ENCODE measurements at regions not wholly inside any gene's neighbourhood (a gene's known extent, or its start where the extent isn't known, plus 50 kb on each side); places are given as distances from the start of the nearest gene placed in this dataset.

- ChIA-PET POLR2A (no interaction called here), CTCF (no interaction called here)
- Histone ChIP-seq H3K4me1 (ENCODE audit: control insufficient read depth, insufficient read depth, low read length) (no peaks in the 10 kb centered on the region), H3K36me3 (ENCODE audit: control insufficient read depth in 2 of 2, insufficient read depth in 1 of 2, low read length in 2 of 2) (no peaks in the 10 kb centered on the region), H3K4me3 (ENCODE audit: low read depth, low read length) (no peak overlapping the region), H3K9me3 (ENCODE audit: control insufficient read depth, insufficient read depth, low read depth, low read length) (no peaks in the 10 kb centered on the region), H3K27ac (ENCODE audit: extremely low read depth, low read depth, low read length) (no peak overlapping the region)
- TF ChIP-seq ZNF398 (tag by site-specific recombination; IDR thresholded peaks at IDR 0.05): no peak
- no peak for TF ChIP-seq CTCF (tag by site-specific recombination; IDR thresholded peaks at IDR 0.05)
- no peak for TF ChIP-seq ZNF248 (tag by site-specific recombination; IDR thresholded peaks at IDR 0.05)
- no peak for TF ChIP-seq ZNF664 (tag by site-specific recombination; IDR thresholded peaks at IDR 0.05)
- no peak for TF ChIP-seq EGR2 (tag by site-specific recombination; IDR thresholded peaks at IDR 0.05; ENCODE audit: low read depth)
- no peak for TF ChIP-seq ZNF571 (tag by site-specific recombination; IDR thresholded peaks at IDR 0.05)
- TF ChIP-seq ZNF394 (tag by site-specific recombination; IDR thresholded peaks at IDR 0.05; ENCODE audit: borderline replicate concordance): no peak
- TF ChIP-seq ZNF473 (tag by site-specific recombination; IDR thresholded peaks at IDR 0.05): no peak
- TF ChIP-seq GLI4 (tag by site-specific recombination; IDR thresholded peaks at IDR 0.05): no peak
- no peak for TF ChIP-seq ZNF221 (tag by site-specific recombination; IDR thresholded peaks at IDR 0.05; ENCODE audit: borderline replicate concordance)
Observed at GRCh38 chr16:50446861-50447260, 78.1 kb upstream of the BRD7 start.

GRCh38 chr16:50445621-50446555 lies 77.1 kb upstream of the BRD7 start:
- ChIA-PET POLR2A (no interaction called here), CTCF (no interaction called here)
- Histone ChIP-seq H3K9me3 (ENCODE audit: control insufficient read depth, insufficient read depth, low read depth, low read length) (no peaks in the 10 kb centered on the region), H3K27ac (ENCODE audit: extremely low read depth, low read depth, low read length) (no peak overlapping the region), H3K4me3 (ENCODE audit: low read depth, low read length) (no peak overlapping the region), H3K36me3 (ENCODE audit: control insufficient read depth in 2 of 2, insufficient read depth in 1 of 2, low read length in 2 of 2) (no peaks in the 10 kb centered on the region), H3K4me1 (ENCODE audit: control insufficient read depth, insufficient read depth, low read length) (no peaks in the 10 kb centered on the region)
- TF ChIP-seq ZSCAN16 (tag by site-specific recombination; IDR thresholded peaks at IDR 0.05) (no peak), ZNF518A (tag by site-specific recombination; conservative IDR thresholded peaks at IDR 0.05; ENCODE audit: low read depth) (no peak), ZBTB44 (tag by site-specific recombination; IDR thresholded peaks at IDR 0.05) (no peak), ZNF623 (tag by site-specific recombination; IDR thresholded peaks at IDR 0.05) (no peak), ZNF692 (tag by site-specific recombination; IDR thresholded peaks at IDR 0.05) (no peak), ZNF416 (tag by site-specific recombination; IDR thresholded peaks at IDR 0.05) (no peak), ZXDB (tag by site-specific recombination; IDR thresholded peaks at IDR 0.05) (no peak), ZNF555 (tag by site-specific recombination; conservative IDR thresholded peaks at IDR 0.05) (no peak)

Data from HEK293 (cell line).